ENCODE measurements at regions not wholly inside any gene's neighbourhood (a gene's known extent, or its start where the extent isn't known, plus 50 kb on each side); places are given as distances from the start of the nearest gene placed in this dataset.
A peak's percentile ranks its signal among the peaks of the same experiment; 100 is the strongest.

DNA sequence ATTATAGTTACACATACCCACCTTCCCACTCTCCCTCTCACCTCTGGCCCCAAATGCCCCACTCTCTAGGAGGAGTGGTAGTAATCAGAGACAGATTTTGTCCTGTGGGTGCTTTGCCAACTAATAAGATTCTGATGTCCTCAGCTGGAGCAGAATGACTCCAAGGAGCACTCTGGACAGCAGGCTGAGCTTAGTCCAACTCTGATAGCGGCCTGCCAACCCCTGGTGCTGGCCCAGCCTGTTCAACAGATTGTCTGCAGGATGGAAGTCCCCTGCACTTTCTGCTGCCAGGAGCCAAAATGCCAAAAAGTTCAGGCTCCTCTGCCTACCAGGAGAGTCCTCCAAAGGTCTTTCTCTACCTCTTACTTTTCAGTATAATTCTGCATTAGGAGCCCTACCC is 160.5 kb upstream of the UMPS start:
- DNase-seq (ENCODE audit: low read depth), result no peak

DNA sequence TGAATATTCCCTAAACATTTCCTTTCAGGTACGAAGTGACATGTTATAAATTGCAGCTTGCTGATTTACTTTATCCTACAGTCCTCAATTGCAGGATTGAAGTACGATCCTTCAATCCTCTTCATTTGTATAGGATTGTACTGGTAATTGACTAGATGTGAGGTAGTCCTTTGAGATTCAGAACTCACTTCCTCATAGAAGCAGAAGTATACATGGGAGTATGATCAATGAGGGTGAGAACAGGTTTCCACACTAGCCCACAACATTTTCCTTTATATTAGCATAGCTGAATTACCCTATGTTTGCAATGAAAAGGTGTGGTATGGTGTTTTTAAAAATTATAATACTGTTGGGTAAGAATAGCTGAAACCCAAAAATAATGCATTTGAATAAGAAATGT is 160.0 kb upstream of the UMPS start:
- no peak for DNase-seq (ENCODE audit: low read depth)

DNA sequence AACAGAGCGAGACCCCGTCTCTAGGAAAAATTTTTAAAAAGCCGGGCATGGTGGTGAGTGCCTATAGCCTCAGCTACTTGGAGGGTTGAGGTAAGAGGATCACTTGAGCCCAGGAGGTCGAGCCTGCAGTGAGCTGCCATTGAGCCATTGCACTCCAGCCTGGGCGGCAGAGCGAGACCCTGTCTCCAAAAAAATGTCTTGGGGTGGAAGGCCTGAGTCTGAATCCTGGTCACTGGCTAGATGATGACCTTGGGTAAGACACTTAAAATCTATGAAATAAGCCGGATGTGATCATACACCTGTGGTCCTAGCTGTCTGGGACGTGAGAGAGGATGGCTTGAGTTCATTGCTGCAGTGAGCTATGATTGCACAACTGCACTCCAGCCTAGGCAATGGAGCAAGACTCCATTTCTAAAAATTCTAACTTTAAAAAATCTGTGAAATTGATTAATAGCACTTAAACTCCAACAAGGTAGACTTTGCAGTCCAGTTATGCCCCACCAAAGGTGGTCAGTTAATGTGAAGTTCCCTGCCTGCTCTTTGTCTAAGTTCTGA is 157.3 kb upstream of the UMPS start:
- no peak for DNase-seq (ENCODE audit: low read depth)

DNA sequence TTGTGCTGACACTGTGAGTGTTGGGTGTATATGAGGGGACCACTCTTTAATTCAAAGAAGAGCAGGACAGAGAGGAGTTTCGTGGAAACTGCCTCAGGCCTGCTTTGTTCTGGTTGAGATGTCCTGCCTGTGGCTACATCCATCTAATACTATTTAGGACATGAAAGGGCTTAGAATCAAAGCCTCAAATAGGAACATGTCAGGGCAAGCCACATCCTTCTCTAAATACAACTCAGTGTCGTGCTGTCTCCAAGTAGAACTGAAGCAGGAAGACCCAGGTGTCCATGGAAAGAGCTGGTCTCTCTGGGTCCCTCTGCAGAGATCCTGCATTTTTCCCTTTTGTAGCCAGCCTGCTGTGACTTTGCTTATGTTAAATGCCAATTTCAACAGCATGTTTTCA is 156.2 kb upstream of the UMPS start:
- no peak for DNase-seq (ENCODE audit: low read depth)

DNA sequence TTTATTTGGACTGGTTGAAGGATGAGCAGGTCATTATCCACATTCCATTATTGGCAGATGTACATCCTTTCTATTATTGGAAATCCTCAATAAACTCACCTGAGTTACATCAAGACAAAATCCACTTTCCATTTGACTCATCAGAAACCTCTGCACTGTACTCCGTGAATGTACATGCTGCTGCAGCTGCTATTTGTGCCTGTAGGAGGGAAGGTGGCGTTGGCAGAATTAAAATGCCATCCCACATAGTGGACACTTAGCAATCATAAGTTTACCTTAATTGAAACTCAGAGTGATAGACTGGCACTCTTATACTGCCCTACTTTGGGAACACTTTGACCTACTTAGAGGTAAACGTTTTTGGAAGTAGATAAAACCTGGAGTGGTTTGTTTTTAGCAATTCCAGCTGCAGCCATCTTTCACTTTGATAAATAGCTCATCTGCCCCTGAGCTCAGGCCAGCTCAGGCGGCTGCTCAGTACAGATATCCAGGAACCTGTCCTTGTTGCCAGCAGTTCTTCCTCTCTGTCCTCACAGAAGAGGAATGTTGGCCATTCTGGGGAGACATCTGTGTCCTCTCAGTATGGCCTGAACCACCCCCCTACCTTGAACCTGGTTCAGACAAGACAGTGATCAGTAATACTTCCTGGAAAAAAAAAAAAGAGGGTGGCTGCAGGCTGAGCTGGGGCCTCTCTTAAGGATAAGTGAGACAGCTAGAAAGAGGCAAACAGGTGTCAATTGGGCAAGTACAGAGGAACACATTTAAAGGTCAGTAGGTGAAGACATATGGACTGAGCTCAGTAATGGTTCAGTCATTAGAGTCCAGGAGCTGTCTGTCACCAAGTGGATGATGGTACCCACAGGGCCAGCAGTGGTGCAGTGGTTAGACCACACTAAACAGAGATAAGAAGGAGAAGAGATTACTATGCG is 153.4 kb upstream of the UMPS start:
- DNase-seq (ENCODE audit: low read depth), result no peak

DNA sequence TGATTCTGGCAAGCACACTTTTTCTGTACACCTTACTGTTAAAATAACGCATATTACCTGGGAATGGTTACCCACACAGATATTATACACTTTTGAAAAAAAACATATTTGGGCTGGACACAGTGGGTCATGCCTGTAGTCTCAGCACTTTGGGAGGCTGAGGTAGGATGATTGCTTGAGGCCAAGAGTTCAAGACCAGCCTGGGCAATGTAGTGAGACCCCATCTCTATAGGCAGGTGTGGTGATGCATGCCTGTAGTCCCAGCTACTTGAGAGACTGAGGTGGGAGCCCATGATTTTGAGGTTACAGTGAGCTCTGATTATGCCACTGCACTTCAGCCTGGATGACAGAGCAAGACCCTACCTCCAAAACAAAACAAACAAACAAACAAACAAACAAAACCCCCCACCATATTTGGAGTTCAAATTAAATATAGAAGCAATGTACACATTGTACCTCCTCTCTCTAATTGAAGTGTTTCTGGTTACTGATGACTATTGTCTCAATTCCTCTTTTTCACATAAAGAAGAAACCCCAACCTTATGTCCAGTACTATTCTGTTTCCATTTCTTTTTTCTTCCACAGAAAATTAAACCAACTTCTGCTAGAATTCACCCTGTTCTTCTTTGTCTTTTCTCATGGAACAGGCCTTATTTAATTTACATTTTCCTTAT is 152.6 kb upstream of the UMPS start:
- no peak for DNase-seq (ENCODE audit: low read depth)

DNA sequence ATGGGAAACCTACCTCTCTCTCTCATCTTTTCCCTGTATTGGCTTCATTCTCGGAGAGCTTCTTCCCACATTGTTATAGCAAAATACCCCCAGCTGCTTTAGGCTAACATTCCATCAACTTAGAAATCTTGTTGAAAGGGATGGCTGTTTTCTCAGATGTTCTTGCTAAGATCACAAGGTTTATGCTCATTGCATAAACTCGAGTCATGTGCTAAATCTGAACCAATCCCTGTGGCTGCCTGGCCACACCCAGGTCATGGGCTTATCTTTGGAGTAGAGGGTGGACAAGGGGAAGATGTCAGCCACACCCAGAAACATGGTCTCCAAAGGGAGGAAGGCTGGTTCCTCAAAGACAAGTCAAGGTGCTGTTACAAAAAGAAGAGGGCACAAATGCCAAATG is 150.6 kb upstream of the UMPS start:
- DNase-seq (ENCODE audit: low read depth), result no peak

DNA sequence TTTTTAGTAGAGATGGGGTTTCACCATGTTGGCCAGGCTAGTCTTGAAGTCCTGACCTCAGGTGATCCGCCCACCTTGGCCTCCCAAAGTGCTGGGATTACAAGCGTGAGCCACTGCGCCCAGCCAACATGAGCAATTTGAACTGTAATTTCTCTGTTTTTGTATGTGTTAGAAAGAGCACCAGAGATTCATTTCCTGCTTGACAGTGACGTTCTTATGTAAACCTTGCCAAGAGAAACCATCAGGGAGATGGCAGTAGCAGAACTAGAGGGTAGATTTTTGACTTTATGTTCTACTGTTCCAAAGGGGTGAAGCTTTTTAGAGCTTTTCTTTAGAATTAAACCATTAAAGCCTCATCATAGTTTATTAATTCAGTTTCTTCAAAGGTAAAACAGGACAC is 148.1 kb upstream of the UMPS start:
- no peak for DNase-seq (ENCODE audit: low read depth)

DNA sequence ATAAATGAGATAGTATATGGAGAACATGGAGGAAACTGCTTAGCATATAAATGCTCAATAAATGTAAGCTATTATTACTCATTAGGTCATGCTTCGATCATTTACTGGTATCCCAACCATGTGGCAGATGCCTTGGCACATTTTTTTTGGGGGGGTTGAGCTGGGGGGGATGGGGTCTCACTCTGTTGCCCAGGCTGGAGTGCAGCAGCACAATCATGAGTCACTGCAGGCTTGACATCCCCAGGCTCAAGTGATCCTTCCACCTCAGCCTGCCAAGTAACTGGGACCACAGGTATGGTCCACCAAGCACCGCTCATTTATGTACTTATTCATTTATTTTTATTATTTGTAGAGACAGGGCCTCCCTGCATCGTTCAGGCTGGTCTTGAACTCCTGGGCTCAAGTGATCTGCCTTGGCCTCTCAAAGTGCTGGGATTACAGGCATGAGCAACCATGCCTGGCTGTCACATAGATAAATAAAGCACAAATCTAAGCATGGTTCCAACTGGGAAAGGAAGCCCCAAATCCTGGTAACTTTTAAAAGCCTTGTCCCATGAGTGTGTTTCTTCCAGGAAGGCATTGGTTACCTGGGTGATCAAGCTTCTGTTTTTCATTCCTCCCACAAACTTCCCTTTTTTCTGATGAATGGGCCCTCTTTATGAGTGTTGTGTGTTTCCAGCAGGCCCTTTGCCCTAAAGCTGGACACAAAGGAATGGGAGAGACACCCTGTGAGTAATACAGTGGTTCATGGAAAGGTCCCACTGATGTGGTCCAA is 147.4 kb upstream of the UMPS start:
- peak; percentile 47 for DNase-seq (ENCODE audit: low read depth)

DNA sequence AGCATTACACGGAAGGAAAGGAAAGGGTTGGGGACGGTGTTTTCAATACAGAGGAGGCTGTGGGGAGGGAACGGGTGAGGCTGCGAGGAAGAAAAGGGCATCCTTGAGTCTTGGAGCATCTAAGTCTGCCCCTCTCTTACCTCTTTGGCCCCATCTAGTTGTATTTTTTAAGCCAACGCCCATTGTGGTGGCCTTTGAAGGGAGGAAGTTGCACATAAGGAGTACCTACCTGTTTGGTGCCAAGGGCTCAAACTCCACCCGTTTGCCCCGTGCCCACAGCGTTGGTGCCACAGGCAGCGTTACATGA is 146.1 kb upstream of the UMPS start:
- DNase-seq (ENCODE audit: low read depth), result no peak

DNA sequence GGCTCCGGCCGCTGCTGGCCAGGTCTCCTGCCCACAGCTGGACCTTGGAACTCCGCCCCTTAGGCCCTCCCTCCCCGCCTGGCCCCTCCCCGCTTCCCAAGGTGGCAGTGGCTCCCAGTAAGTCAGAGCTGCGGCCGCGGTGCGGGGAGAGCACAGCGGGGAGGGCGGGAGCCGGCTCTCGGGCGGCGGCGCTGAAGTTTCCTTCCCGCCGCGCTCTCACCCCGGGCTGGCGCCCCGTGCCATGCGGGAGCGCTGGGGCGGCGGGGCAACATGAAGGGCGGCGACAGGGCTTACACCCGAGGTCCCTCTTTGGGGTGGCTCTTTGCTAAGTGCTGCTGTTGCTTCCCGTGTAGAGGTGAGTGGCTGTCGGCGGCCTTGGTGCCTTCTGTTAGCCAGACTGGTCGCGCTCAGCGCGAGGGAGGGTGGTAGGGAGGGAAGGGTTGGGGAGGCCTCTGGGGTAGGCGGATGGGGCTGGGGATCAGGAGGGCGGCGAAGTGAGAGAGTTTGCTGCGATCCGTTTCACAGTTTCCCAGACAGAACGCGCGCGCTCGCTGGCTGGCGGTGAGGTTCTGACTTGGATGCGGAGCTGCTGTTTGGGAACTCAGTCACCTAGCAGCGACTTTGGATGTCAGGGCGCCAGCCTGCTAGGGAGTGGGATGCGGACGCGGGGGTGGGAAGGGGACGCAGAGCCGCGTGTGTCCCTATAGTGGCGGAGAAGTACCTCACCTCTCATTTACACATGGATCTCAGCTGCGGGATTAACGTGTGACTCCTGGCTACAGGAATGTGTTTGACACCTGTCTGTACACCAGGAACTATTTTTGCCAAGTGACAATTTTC is 145.5 kb upstream of the UMPS start:
- DNase-seq (ENCODE audit: low read depth), result no peak

DNA sequence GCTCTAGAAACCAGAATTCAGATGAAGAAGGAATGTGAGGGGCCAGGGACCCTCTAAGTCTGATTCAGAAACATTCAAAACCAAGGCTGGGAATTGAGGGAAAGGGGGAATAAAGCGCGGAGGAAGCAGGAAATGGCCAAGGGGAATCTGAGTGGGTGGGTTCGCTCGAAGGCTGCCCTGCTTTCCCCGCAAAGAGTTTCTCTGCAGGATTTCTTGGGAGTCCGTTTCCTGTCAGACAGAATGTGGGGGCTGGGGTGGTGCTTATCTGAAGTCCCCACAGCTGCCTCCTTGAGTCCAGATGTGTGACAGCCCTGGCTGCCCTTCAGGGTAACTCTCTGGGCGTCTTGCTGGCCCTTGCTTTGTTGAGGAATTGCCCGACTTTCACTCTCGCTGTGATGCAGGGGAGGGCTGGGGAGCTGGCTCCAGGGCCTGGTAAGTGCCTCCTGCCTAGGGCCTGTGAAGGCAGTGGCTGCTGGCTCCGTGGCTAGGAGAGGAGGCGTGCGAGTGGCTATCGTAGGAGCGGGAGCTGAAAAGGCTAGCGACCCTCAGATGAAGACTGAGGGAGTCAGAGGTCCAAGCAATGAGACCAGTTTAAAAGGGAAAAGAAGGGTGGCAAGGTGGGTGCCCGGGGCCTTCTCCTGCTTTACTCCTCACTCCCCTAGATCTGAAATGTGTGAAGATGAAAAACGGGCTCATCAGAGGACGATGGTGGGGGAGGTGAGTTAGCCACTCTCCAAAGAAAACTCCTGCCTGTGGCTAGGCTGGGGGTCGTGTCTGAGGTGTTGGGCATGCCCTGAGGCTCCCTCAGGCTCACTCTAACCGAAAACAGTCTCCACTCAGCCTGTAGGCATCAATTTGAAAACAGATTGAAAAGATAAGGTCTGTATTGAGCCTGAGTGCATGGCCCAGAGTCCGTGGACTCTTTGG is 143.9 kb upstream of the UMPS start:
- DNase-seq (ENCODE audit: low read depth), result no peak

DNA sequence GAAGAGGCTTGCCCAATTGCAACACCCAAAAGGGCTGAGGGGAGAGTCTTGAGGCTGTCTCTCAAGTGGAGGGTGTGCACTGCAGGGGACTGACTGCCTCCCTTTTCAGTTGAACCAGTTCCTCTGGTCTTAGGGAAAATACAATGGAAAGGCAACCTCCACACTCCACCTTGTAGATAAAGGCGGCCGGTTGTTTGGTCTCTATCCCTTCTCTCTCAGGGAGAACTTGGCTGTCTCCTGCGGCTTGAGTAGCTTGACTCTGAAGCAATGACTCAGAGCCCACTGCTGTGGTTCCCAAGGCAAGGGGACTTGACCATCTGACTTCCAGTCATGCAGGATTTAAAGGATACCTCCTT is 143.2 kb upstream of the UMPS start:
- peak; percentile 73 for DNase-seq (ENCODE audit: low read depth)

DNA sequence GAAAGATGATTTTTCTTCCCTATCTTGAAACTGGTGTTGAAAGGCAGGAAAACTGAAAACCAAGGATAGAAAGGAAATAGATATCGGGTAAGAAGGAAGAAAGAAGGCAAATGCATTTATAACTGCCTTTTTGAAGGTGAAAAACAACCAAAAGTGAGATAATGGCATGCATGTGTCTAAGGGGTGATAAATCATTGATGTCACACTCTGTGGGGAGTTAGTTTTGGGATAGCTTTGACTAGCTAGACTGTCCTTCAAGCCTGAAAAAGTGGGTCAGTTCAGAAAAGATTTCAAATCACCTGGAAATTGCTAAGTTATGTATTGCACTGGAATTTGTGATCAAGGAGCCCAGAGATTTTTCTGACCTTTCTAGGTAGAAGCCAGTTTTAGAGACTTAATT is 142.2 kb upstream of the UMPS start:
- no peak for DNase-seq (ENCODE audit: low read depth)

DNA sequence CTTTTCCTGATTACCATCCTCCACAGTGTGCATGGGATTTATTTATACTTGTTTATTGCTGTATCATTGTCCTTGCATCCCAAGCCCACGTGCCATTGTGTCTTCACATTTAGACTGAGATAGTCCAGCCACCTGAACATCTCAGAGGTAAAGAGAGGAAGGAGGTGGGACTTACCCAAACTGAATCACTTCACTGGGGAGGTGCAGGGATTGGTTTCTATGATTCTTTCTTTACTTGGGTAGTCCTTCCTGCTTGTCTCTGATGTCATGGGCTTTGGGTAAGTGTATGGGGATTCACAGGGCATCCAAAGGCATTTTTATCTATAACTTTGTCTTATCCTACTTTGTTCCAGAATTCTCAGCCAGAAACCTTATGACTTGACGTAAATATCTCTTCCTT is 141.5 kb upstream of the UMPS start:
- no peak for DNase-seq (ENCODE audit: low read depth)

DNA sequence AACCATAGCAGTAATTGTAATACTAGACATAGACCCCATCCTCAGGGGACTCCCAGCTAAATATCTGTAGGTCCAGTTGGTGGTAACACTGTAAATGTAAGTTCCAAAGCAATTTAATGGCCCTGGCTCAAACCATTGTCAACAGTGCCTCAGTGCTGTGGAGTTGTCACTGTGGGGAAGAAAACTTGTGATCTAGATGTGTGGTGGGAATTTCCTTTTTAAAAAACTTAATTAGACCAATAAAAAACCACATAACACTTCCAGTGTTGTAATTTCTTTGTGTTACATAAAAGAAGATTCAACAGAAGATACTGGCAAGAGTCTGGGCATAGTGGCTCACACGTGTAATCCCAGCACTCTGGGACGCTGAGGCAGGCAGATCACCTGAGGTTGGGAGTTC is 138.6 kb upstream of the UMPS start:
- no peak for DNase-seq (ENCODE audit: low read depth)

DNA sequence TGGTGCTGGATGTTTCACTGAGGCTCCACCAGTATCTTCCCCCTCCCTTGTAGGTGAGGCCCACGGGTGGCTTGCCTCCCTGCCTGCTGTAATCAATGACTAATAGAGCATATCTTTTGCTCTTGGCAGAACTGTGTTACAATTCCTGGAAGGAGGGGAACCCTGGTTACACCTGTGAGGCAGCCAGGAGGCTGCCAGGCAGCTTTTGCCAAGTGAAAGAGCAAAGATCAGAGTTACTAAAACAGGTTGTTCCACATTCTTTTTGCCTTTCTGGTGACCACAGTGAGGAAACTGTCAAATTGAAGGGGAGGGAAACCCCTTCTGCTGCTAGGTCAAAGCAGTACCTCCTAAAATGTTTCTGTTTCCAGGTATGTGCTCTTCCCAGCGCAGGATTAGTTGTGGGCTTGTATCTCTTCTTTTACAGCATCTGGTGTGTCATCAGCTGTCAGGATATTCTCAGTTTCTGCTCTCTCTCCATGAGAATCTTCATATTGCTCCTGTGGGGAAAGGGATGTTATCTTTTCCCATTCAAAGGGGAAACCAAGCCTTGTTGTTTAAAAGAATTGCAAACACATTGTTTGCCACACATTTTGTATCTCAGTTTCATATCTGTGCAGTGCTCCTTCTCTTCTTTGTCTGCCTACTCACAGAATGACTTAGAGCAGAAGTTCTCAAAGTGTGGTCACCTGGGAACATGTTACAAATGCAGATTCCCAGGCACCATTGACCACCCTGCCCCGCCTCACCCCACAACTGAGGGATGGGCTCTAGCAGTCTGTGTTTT is 137.4 kb upstream of the UMPS start:
- no peak for DNase-seq (ENCODE audit: low read depth)

DNA sequence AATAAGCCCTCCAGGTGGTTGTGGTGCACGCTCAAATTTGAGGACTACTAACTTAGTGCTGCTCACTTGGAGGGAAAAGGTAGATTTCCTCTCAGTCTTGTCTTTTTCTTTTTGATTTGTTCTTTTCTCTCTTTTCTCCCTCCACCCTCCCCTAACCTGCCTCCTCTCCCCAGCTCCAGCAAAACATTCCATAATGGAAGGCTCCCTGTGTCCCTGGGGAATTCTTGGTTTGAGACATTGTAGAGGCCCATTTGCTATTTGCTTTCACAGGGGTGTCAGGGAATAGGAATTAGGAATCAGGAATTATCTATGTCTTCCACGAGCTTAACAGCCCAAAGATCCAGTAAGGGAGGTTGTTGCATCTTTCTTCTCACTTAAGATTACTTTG is 136.8 kb upstream of the UMPS start:
- no peak for DNase-seq (ENCODE audit: low read depth)

DNA sequence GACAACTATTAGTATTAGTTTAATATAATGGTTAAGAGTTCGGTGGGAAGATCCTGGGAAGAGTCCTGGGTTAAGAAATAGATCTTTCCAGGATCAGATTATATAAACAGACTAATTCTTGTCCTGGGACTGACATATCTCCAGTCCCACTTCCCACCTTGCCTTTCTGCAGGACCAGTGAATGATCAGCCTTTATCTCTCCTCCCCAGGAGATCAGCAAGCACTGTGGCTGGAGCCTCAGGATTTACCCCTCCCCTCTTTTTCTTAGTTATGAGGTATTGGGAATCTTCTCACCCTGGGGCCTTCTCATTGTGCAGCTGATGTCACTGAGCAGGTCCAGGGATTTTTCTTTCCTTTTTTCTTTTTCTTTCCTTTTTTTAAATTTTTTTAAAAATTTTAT is 135.7 kb upstream of the UMPS start:
- DNase-seq (ENCODE audit: low read depth), result no peak
